A549 (cell line): ENCODE measurements at regions not wholly inside any gene's neighbourhood (a gene's known extent, or its start where the extent isn't known, plus 50 kb on each side); places are given as distances from the start of the nearest gene placed in this dataset.

Experiments used
- ATAC-seq, 2 experiments: fragments of 200-7000 bp in 1 of 2; fragments of >200 bp in 1 of 2; cut with Nextera tagmentation in 1 of 2; cut with Tn5 transposase in 1 of 2; 3 replicates each; pipeline versions ENCODE4 v1.8.0 to v1.9.1; 2018 to 2020; ENCODE audit warnings: mild to moderate bottlenecking in 1 of 2, moderate library complexity in 1 of 2
- CTCF ChIA-PET: fragments of 300-600 bp; sonication (Branson Sonifier 250); formaldehyde crosslinking; extraction: SDS; loops from one replicate; lab custom pipeline; 2021; ENCODE audit warnings: antibody characterized with exemption, inconsistent platforms; lab: Yijun Ruan, JAX
- POLR2A ChIA-PET: fragments of 350-600 bp; formaldehyde crosslinking; extraction: SDS; loops from one replicate; lab custom pipeline; 2021; ENCODE audit warnings: antibody characterized with exemption, inconsistent platforms; lab: Yijun Ruan, JAX
- DNase-seq, 2 experiments: peaks; one replicate each; pipeline versions ENCODE4 v3.0.0 to v3.0.0-alpha.2; 2011 to 2016; ENCODE audit warnings: low read depth in 1 of 2, low spot score in 1 of 2
- FAIRE-seq: peaks from 2 replicates; lab custom pipeline; 2011; peaks lifted over from hg19 to GRCh38; lab: Jason Lieb, UNC
- H3K27ac ChIP-seq, 2 experiments: fragments of >200 bp; sonication (Bioruptor Twin); formaldehyde crosslinking; 3 replicates each; pipeline ENCODE4 v1.5.1; 2016 to 2017
- H3K4me1 ChIP-seq: fragments of >200 bp; sonication (Bioruptor Twin); formaldehyde crosslinking; 3 replicates; pipeline ENCODE4 v1.6.1; 2016
- H3K4me2 ChIP-seq: fragments of >200 bp; sonication (Bioruptor Twin); formaldehyde crosslinking; 3 replicates; pipeline ENCODE4 v1.6.1; 2016
- H3K4me3 ChIP-seq: fragments of >200 bp; sonication (Bioruptor Twin); formaldehyde crosslinking; 3 replicates; pipeline ENCODE4 v1.5.1; 2016
- H3K9me3 ChIP-seq: fragments of >200 bp; sonication (Bioruptor Twin); formaldehyde crosslinking; 3 replicates; pipeline ENCODE4 v1.6.1; 2016
- BHLHE40 ChIP-seq: IDR thresholded peaks from 2 replicates; pipeline ENCODE4 v1.6.1; 2012; ENCODE audit warnings: low read depth, low read length, inconsistent platforms
- CBX2 ChIP-seq: fragments of 200-600 bp; sonication (generic); IDR thresholded peaks from 2 replicates; pipeline ENCODE4 v1.6.1; 2016; ENCODE audit warnings: low read depth, mild to moderate bottlenecking, borderline replicate concordance
- CBX8 ChIP-seq: fragments of 200-600 bp; sonication (generic); IDR thresholded peaks from 2 replicates; pipeline ENCODE4 v1.6.1; 2016
- CEBPB ChIP-seq, 2 experiments: fragments of >200 bp in 1 of 2; sonication (Bioruptor Twin) in 1 of 2; formaldehyde crosslinking in 1 of 2; IDR thresholded peaks; 2 replicates each; pipeline ENCODE4 v1.6.1; 2012 to 2016
- CHD4 ChIP-seq: fragments of 200-600 bp; sonication (generic); IDR thresholded peaks from 2 replicates; pipeline ENCODE4 v1.6.1; 2016; ENCODE audit warnings: antibody characterized with exemption, mild to moderate bottlenecking, borderline replicate concordance
- E2F6 ChIP-seq: IDR thresholded peaks from 2 replicates; pipeline ENCODE4 v1.6.1; 2012; ENCODE audit warnings: low read depth, borderline replicate concordance
- EHF ChIP-seq: fragments of 250-450 bp; sonication (Bioruptor Pico); IDR thresholded peaks from 2 replicates; pipeline ENCODE4 v1.5.0; 2020; ENCODE audit warnings: mild to moderate bottlenecking
- EHMT2 ChIP-seq: fragments of 200-600 bp; sonication (generic); IDR thresholded peaks from 2 replicates; pipeline ENCODE4 v1.6.1; 2016; ENCODE audit warnings: antibody characterized with exemption, low read depth, mild to moderate bottlenecking, moderate library complexity
- ESRRA ChIP-seq: fragments of 150-350 bp; IDR thresholded peaks from 2 replicates; pipeline ENCODE4 v1.6.1; 2014; ENCODE audit warnings: mild to moderate bottlenecking, low read length, borderline replicate concordance
- FOXS1 ChIP-seq: fragments of 250-450 bp; sonication (Bioruptor Pico); IDR thresholded peaks from 2 replicates; pipeline ENCODE4 v1.5.0; 2020; ENCODE audit warnings: mild to moderate bottlenecking, moderate library complexity
- GATA3 ChIP-seq: IDR thresholded peaks from 2 replicates; pipeline ENCODE4 v1.6.1; 2012; ENCODE audit warnings: borderline replicate concordance
- HOXA7 ChIP-seq: fragments of 250-450 bp; sonication (Bioruptor Pico); IDR thresholded peaks from 2 replicates; pipeline ENCODE4 v1.5.0; 2020; ENCODE audit warnings: mild to moderate bottlenecking, moderate library complexity
- JUNB ChIP-seq: fragments of >200 bp; sonication (Bioruptor Twin); formaldehyde crosslinking; IDR thresholded peaks from 2 replicates; pipeline ENCODE4 v1.6.1; 2016
- KDM5A ChIP-seq: fragments of 200-600 bp; sonication (generic); IDR thresholded peaks from 2 replicates; pipeline ENCODE4 v1.6.1; 2016; ENCODE audit warnings: antibody characterized with exemption, mild to moderate bottlenecking
- MYC ChIP-seq: IDR thresholded peaks from 2 replicates; pipeline ENCODE4 v1.6.1; 2012; ENCODE audit warnings: mild to moderate bottlenecking, inconsistent platforms, low read length, improper control_type of control experiment, borderline replicate concordance
- NFE2L2 ChIP-seq: fragments of 150-350 bp; conservative IDR thresholded peaks from 2 replicates; pipeline ENCODE4 v1.6.1; 2014; ENCODE audit warnings: low read length
- POLR2AphosphoS2 ChIP-seq: conservative IDR thresholded peaks from 2 replicates; pipeline ENCODE4 v1.6.1; 2012; ENCODE audit warnings: low read length, improper control_type of control experiment, inconsistent platforms
- RAD21 ChIP-seq, 2 experiments: fragments of >200 bp in 1 of 2; sonication (Bioruptor Twin) in 1 of 2; formaldehyde crosslinking in 1 of 2; IDR thresholded peaks in 1 of 2; conservative IDR thresholded peaks in 1 of 2; 2 replicates in 1 of 2; 3 replicates in 1 of 2; pipeline ENCODE4 v1.6.1; 2012 to 2018; ENCODE audit warnings: inconsistent platforms in 1 of 2
- RARB ChIP-seq: fragments of 250-450 bp; sonication (Bioruptor Pico); IDR thresholded peaks from 2 replicates; pipeline ENCODE4 v1.8.0; 2021; ENCODE audit warnings: mild to moderate bottlenecking, moderate library complexity
- RFX5 ChIP-seq: fragments of 450-650 bp; IDR thresholded peaks from 2 replicates; pipeline ENCODE4 v1.7.1; 2014; ENCODE audit warnings: antibody characterized with exemption, mild to moderate bottlenecking, moderate library complexity
- RNF2 ChIP-seq: fragments of 200-600 bp; sonication (generic); IDR thresholded peaks from 2 replicates; pipeline ENCODE4 v1.6.1; 2016; ENCODE audit warnings: low read depth, mild to moderate bottlenecking, antibody characterized with exemption, moderate library complexity, borderline replicate concordance
- SMC3 ChIP-seq: fragments of >200 bp; sonication (Bioruptor Twin); formaldehyde crosslinking; IDR thresholded peaks from 3 replicates; pipeline ENCODE4 v1.6.1; 2018; ENCODE audit warnings: inconsistent platforms
- USF2 ChIP-seq: fragments of 450-650 bp; IDR thresholded peaks from 2 replicates; pipeline ENCODE4 v1.6.1; 2014; ENCODE audit warnings: antibody characterized with exemption
- ZFP36 ChIP-seq: fragments of 450-650 bp; IDR thresholded peaks from 2 replicates; pipeline ENCODE4 v1.6.1; 2014; ENCODE audit warnings: borderline replicate concordance; ENCODE audit not compliant: partially characterized antibody
- ZSCAN20 ChIP-seq: fragments of 250-450 bp; sonication (Bioruptor Pico); IDR thresholded peaks from 2 replicates; pipeline ENCODE4 v1.8.0; 2022; ENCODE audit warnings: mild to moderate bottlenecking, moderate library complexity
- WGBS: methylation state at CpG from one replicate; pipeline ENCODE4 v1.1.6; 2017; ENCODE audit errors: missing lambda C conversion rate; 5-methylcytosine and 5-hydroxymethylcytosine counted together
- TF ChIP-seq, protein P1 (sequence below): IDR thresholded peaks from 2 replicates; pipeline ENCODE4 v1.6.1; 2012
- TF ChIP-seq, protein P2 (sequence below): fragments of >200 bp; sonication (Bioruptor Twin); formaldehyde crosslinking; IDR thresholded peaks from 3 replicates; pipeline ENCODE4 v1.5.1; 2016
- TF ChIP-seq, protein P3 (sequence below): fragments of 250-450 bp; sonication (Bioruptor Pico); IDR thresholded peaks from 2 replicates; pipeline ENCODE4 v1.5.0; 2020; ENCODE audit warnings: low read depth, mild to moderate bottlenecking, moderate library complexity
- TF ChIP-seq, protein P4 (sequence below): IDR thresholded peaks from 2 replicates; pipeline ENCODE4 v1.6.1; 2012
- TF ChIP-seq, protein P5 (sequence below): fragments of >200 bp; sonication (Bioruptor Twin); formaldehyde crosslinking; IDR thresholded peaks from 3 replicates; pipeline ENCODE4 v1.6.1; 2016
- TF ChIP-seq, protein P6 (sequence below): fragments of 250-450 bp; sonication (Bioruptor Pico); IDR thresholded peaks from 2 replicates; pipeline ENCODE4 v1.5.0; 2021; ENCODE audit warnings: mild to moderate bottlenecking, moderate library complexity, borderline replicate concordance

DNA sequence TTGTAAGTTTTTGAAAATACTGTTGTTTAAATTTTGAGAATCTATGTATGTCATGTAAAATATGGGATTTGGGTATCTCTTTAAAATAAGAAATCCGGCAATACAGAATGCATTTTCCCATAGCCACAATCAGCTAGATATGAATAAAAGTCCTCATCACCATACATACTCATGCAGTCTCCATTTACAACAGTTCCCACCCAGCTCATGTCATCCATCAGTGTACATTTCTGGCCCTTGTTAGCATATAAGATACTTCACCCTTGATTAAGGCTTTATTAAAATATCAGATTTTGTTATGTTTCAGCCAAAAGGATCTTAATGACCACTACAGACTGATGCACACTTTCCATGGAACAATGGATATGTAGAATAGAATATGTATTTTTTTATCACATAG lies 218.0 kb downstream of the DPY19L2 start:
- no peak overlapping the region for H3K4me3 ChIP-seq
- ChIA-PET CTCF (no interaction called here), POLR2A (no interaction called here)
- peak; percentile 7 for FAIRE-seq
- no peaks in the 10 kb centered on the region for H3K4me1 ChIP-seq
- no peak for ATAC-seq
- no peaks in the 10 kb centered on the region for H3K9me3 ChIP-seq
- H3K4me2 ChIP-seq, result no peak overlapping the region
- no peak for TF ChIP-seq MYC
- no peak for TF ChIP-seq GATA3
- TF ChIP-seq RARB, result no peak
- TF ChIP-seq CEBPB (IDR thresholded peaks at IDR 0.05), result no peak
- no peak for TF ChIP-seq FOXS1 (CRISPR knock-in tag)
- no peak for TF ChIP-seq CBX2
- TF ChIP-seq POLR2AphosphoS2, result no peak
- TF ChIP-seq CBX8, result no peak
- TF ChIP-seq E2F6, result no peak
- TF ChIP-seq ESRRA, result no peak
- TF ChIP-seq RAD21 (conservative IDR thresholded peaks at IDR 0.05 in 1 of 2, IDR thresholded peaks at IDR 0.05 in 1 of 2), result no peak
- TF ChIP-seq NFE2L2, result no peak
- TF ChIP-seq ZSCAN20 (CRISPR knock-in tag), result no peak
- TF ChIP-seq SMC3, result no peak
- TF ChIP-seq, protein P1, sequence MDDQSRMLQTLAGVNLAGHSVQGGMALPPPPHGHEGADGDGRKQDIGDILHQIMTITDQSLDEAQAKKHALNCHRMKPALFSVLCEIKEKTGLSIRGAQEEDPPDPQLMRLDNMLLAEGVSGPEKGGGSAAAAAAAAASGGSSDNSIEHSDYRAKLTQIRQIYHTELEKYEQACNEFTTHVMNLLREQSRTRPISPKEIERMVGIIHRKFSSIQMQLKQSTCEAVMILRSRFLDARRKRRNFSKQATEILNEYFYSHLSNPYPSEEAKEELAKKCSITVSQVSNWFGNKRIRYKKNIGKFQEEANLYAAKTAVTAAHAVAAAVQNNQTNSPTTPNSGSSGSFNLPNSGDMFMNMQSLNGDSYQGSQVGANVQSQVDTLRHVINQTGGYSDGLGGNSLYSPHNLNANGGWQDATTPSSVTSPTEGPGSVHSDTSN, result no peak
- no peak for TF ChIP-seq ZFP36
- no peak for TF ChIP-seq USF2
- TF ChIP-seq CHD4, result no peak
- TF ChIP-seq, protein P2, sequence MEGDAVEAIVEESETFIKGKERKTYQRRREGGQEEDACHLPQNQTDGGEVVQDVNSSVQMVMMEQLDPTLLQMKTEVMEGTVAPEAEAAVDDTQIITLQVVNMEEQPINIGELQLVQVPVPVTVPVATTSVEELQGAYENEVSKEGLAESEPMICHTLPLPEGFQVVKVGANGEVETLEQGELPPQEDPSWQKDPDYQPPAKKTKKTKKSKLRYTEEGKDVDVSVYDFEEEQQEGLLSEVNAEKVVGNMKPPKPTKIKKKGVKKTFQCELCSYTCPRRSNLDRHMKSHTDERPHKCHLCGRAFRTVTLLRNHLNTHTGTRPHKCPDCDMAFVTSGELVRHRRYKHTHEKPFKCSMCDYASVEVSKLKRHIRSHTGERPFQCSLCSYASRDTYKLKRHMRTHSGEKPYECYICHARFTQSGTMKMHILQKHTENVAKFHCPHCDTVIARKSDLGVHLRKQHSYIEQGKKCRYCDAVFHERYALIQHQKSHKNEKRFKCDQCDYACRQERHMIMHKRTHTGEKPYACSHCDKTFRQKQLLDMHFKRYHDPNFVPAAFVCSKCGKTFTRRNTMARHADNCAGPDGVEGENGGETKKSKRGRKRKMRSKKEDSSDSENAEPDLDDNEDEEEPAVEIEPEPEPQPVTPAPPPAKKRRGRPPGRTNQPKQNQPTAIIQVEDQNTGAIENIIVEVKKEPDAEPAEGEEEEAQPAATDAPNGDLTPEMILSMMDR, result no peak
- 28% methylated on average over 1 of the region's 1 CpG for WGBS
- H3K27ac ChIP-seq, result no peak overlapping the region
- DNase-seq, result no peak

- FAIRE-seq, result no peak
- CTCF ChIA-PET, result no interaction called here
- H3K27ac ChIP-seq, result no peak overlapping the region
- TF ChIP-seq RFX5, result no peak
- TF ChIP-seq CBX2, result no peak
- no peak for TF ChIP-seq CEBPB (IDR thresholded peaks at IDR 0.05)
- no peak for TF ChIP-seq KDM5A
- TF ChIP-seq, protein P3, sequence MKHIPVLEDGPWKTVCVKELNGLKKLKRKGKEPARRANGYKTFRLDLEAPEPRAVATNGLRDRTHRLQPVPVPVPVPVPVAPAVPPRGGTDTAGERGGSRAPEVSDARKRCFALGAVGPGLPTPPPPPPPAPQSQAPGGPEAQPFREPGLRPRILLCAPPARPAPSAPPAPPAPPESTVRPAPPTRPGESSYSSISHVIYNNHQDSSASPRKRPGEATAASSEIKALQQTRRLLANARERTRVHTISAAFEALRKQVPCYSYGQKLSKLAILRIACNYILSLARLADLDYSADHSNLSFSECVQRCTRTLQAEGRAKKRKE, result no peak
- no peak for TF ChIP-seq RAD21 (conservative IDR thresholded peaks at IDR 0.05 in 1 of 2, IDR thresholded peaks at IDR 0.05 in 1 of 2)
- TF ChIP-seq, protein P4, sequence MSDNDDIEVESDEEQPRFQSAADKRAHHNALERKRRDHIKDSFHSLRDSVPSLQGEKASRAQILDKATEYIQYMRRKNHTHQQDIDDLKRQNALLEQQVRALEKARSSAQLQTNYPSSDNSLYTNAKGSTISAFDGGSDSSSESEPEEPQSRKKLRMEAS, result no peak
- TF ChIP-seq, protein P5, sequence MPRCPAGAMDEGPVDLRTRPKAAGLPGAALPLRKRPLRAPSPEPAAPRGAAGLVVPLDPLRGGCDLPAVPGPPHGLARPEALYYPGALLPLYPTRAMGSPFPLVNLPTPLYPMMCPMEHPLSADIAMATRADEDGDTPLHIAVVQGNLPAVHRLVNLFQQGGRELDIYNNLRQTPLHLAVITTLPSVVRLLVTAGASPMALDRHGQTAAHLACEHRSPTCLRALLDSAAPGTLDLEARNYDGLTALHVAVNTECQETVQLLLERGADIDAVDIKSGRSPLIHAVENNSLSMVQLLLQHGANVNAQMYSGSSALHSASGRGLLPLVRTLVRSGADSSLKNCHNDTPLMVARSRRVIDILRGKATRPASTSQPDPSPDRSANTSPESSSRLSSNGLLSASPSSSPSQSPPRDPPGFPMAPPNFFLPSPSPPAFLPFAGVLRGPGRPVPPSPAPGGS, result no peak
- no peak for TF ChIP-seq HOXA7
- no peak for TF ChIP-seq EHMT2
- TF ChIP-seq CBX8, result no peak
- no peak for TF ChIP-seq BHLHE40
- no peak for TF ChIP-seq RNF2
- TF ChIP-seq GATA3, result no peak
- no peak for TF ChIP-seq EHF (CRISPR knock-in tag)
- TF ChIP-seq, protein P6, sequence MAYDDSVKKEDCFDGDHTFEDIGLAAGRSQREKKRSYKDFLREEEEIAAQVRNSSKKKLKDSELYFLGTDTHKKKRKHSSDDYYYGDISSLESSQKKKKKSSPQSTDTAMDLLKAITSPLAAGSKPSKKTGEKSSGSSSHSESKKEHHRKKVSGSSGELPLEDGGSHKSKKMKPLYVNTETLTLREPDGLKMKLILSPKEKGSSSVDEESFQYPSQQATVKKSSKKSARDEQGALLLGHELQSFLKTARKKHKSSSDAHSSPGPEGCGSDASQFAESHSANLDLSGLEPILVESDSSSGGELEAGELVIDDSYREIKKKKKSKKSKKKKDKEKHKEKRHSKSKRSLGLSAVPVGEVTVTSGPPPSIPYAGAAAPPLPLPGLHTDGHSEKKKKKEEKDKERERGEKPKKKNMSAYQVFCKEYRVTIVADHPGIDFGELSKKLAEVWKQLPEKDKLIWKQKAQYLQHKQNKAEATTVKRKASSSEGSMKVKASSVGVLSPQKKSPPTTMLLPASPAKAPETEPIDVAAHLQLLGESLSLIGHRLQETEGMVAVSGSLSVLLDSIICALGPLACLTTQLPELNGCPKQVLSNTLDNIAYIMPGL (CRISPR knock-in tag), result no peak
- no peak for TF ChIP-seq JUNB
Observed at GRCh38 chr12:63445224-63445880, 222.9 kb downstream of the DPY19L2 start.

More at GRCh38 chr12:63445224-63445880, 222.9 kb downstream of the DPY19L2 start:
- Histone ChIP-seq H3K4me2 (no peak overlapping the region), H3K4me3 (no peak overlapping the region), H3K9me3 (no peaks in the 10 kb centered on the region), H3K4me1 (no peaks in the 10 kb centered on the region)
- WGBS, result 0% methylated on average over 3 of the region's 3 CpGs
- POLR2A ChIA-PET, result no interaction called here
- ATAC-seq (no peak), DNase-seq (no peak)
